Caco-2 (cell line): ENCODE measurements at regions not wholly inside any gene's neighbourhood (a gene's known extent, or its start where the extent isn't known, plus 50 kb on each side); places are given as distances from the start of the nearest gene placed in this dataset.
"Not testable (repeated sequence)": the region's sequence is repeated elsewhere in the genome, so short reads cannot be mapped to it uniquely, and the experiment has no call there.

Experiments used
- BruUV-seq: library from RNA; stranded (reverse); fragments of 400-500 nt; replicated peaks from 2 replicates; lab custom pipeline; 2021; lab: Mats Ljungman, UMichigan
- CTCF ChIA-PET: fragments of 300-600 bp; sonication (Branson Sonifier 250); formaldehyde crosslinking; loops from one replicate; lab custom pipeline; 2022; ENCODE audit warnings: antibody characterized with exemption; lab: Charles Lee
- POLR2A ChIA-PET: fragments of 300-600 bp; sonication (Branson Sonifier 250); formaldehyde crosslinking; loops from one replicate; lab custom pipeline; 2022; ENCODE audit warnings: antibody characterized with exemption; lab: Charles Lee
- DNase-seq, 2 experiments: peaks; one replicate each; pipeline versions ENCODE4 v3.0.0 to v3.0.0-alpha.2; 2020 to 2022
- H3K27me3 ChIP-seq: replicated peaks from 2 replicates; pipeline ENCODE4 v1.6.0; 2011; ENCODE audit warnings: low read length; ENCODE audit not compliant: control insufficient read depth, insufficient read depth
- H3K36me3 ChIP-seq: 2 replicates; pipeline ENCODE4 v1.5.1; 2011; ENCODE audit warnings: low read length; ENCODE audit not compliant: control insufficient read depth, insufficient read depth
- H3K4me1 ChIP-seq: fragments of 250-450 bp; sonication (Bioruptor Pico); 2 replicates; pipeline ENCODE4 v1.5.1; 2020; ENCODE audit warnings: mild to moderate bottlenecking
- H3K4me3 ChIP-seq: 2 replicates; pipeline ENCODE4 v1.5.1; 2011; ENCODE audit warnings: low read depth, mild to moderate bottlenecking, control low read depth, low read length
- H3K9me3 ChIP-seq: fragments of 250-450 bp; sonication (Bioruptor Pico); 2 replicates; pipeline ENCODE4 v1.5.1; 2020; ENCODE audit warnings: mild to moderate bottlenecking, moderate library complexity
- H3K27ac Mint-ChIP-seq: one replicate; pipeline ENCODE4 v1.8.0; 2022; ENCODE audit warnings: mixed read lengths; ENCODE audit not compliant: unreplicated experiment
- H3K27me3 Mint-ChIP-seq: one replicate; pipeline ENCODE4 v1.8.0; 2022; ENCODE audit warnings: mixed read lengths; ENCODE audit not compliant: insufficient read depth, unreplicated experiment
- H3K36me3 Mint-ChIP-seq: one replicate; pipeline ENCODE4 v1.8.0; 2022; ENCODE audit warnings: mild to moderate bottlenecking, mixed read lengths; ENCODE audit not compliant: insufficient read depth, unreplicated experiment
- H3K4me1 Mint-ChIP-seq: one replicate; pipeline ENCODE4 v1.8.0; 2022; ENCODE audit warnings: low read depth, mixed read lengths; ENCODE audit not compliant: unreplicated experiment
- H3K4me3 Mint-ChIP-seq: one replicate; pipeline ENCODE4 v1.8.0; 2022; ENCODE audit warnings: mild to moderate bottlenecking, moderate library complexity, mixed read lengths; ENCODE audit not compliant: unreplicated experiment
- H3K9me3 Mint-ChIP-seq: one replicate; pipeline ENCODE4 v1.8.0; 2022; ENCODE audit warnings: mixed read lengths; ENCODE audit not compliant: unreplicated experiment
- intact Hi-C: fragments of 100-400 bp; cut with micrococcal nuclease; formaldehyde crosslinking; loops from one replicate; pipeline ENCODE4 v1.10.0; 2022; ENCODE audit not compliant: unreplicated experiment
- TF ChIP-seq, protein P1 (sequence below), 2 experiments: fragments of 200-600 bp in 1 of 2; IDR thresholded peaks; 1 replicate in 1 of 2; 2 replicates in 1 of 2; pipeline versions ENCODE4 v1.5.1 to v1.8.0; 2011 to 2022; ENCODE audit warnings: antibody characterized with exemption in 1 of 2, control low read depth in 1 of 2, inconsistent platforms in 1 of 2, low read depth in 1 of 2, low read length in 1 of 2, mild to moderate bottlenecking in 1 of 2, moderate library complexity in 1 of 2; ENCODE audit not compliant: insufficient read depth in 1 of 2, severe bottlenecking in 1 of 2, unreplicated experiment in 1 of 2

GRCh38 chr21:29434081-29434480 is 135.4 kb downstream of the BACH1 start:
- H3K27me3 Mint-ChIP-seq: no peaks in the 10 kb centered on the region
- no peak overlapping the region for H3K4me3 ChIP-seq
- H3K36me3 ChIP-seq: no peaks in the 10 kb centered on the region; the same call in 1 of the 2 replicates
- H3K9me3 Mint-ChIP-seq: no peaks in the 10 kb centered on the region
- TF ChIP-seq, protein P1, sequence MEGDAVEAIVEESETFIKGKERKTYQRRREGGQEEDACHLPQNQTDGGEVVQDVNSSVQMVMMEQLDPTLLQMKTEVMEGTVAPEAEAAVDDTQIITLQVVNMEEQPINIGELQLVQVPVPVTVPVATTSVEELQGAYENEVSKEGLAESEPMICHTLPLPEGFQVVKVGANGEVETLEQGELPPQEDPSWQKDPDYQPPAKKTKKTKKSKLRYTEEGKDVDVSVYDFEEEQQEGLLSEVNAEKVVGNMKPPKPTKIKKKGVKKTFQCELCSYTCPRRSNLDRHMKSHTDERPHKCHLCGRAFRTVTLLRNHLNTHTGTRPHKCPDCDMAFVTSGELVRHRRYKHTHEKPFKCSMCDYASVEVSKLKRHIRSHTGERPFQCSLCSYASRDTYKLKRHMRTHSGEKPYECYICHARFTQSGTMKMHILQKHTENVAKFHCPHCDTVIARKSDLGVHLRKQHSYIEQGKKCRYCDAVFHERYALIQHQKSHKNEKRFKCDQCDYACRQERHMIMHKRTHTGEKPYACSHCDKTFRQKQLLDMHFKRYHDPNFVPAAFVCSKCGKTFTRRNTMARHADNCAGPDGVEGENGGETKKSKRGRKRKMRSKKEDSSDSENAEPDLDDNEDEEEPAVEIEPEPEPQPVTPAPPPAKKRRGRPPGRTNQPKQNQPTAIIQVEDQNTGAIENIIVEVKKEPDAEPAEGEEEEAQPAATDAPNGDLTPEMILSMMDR (IDR thresholded peaks at IDR 0.05; ENCODE audit: insufficient read depth in 1 of 2, low read depth in 1 of 2, low read length in 1 of 2, severe bottlenecking in 1 of 2, unreplicated experiment in 1 of 2): no peak
- intact Hi-C loops: no loop called here
- H3K4me1 Mint-ChIP-seq: peaks cover 31% of the 10 kb centered on the region
- no peaks in the 10 kb centered on the region for H3K27me3 ChIP-seq
- no peak for DNase-seq
- no peaks in the 10 kb centered on the region for H3K9me3 ChIP-seq
- ChIA-PET POLR2A (no interaction called here), CTCF (no interaction called here)
- H3K4me3 Mint-ChIP-seq: no peak overlapping the region
- peaks cover 21% of the 10 kb centered on the region; the same call in 1 of the 2 replicates for H3K4me1 ChIP-seq
- H3K27ac Mint-ChIP-seq: peak overlapping the region; percentile 29
- BruUV-seq: no TSS peak
- no peaks in the 10 kb centered on the region for H3K36me3 Mint-ChIP-seq

GRCh38 chr21:29434982-29435381 is 136.3 kb downstream of the BACH1 start:
- H3K4me3 ChIP-seq, H3K27me3 Mint-ChIP-seq, H3K4me3 Mint-ChIP-seq, H3K9me3 ChIP-seq, H3K36me3 Mint-ChIP-seq, POLR2A ChIA-PET, BruUV-seq, H3K9me3 Mint-ChIP-seq, CTCF ChIA-PET, H3K36me3 ChIP-seq, intact Hi-C loops, H3K27ac Mint-ChIP-seq, H3K27me3 ChIP-seq, DNase-seq: not testable (repeated sequence)
- peaks cover 27% of the 10 kb centered on the region for H3K4me1 Mint-ChIP-seq
- peaks cover 18% of the 10 kb centered on the region; the same call in 1 of the 2 replicates for H3K4me1 ChIP-seq

GRCh38 chr21:29436143-29436542 is 137.4 kb downstream of the BACH1 start:
- no peak overlapping the region for H3K4me3 Mint-ChIP-seq
- no peaks in the 10 kb centered on the region for H3K9me3 Mint-ChIP-seq
- POLR2A ChIA-PET: no interaction called here
- H3K27me3 Mint-ChIP-seq: no peaks in the 10 kb centered on the region
- Histone ChIP-seq H3K4me1 (peaks cover 6% of the 10 kb centered on the region; the same call in 1 of the 2 replicates), H3K9me3 (no peaks in the 10 kb centered on the region), H3K27me3 (no peaks in the 10 kb centered on the region), H3K36me3 (no peaks in the 10 kb centered on the region; the same call in 1 of the 2 replicates), H3K4me3 (no peak overlapping the region)
- peaks cover 23% of the 10 kb centered on the region for H3K4me1 Mint-ChIP-seq
- CTCF ChIA-PET: no interaction called here
- no TSS peak for BruUV-seq
- TF ChIP-seq, protein P1 (IDR thresholded peaks at IDR 0.05; ENCODE audit: insufficient read depth in 1 of 2, low read depth in 1 of 2, low read length in 1 of 2, severe bottlenecking in 1 of 2, unreplicated experiment in 1 of 2): no peak
- no peak overlapping the region for H3K27ac Mint-ChIP-seq
- no peak for DNase-seq
- intact Hi-C loops: no loop called here
- no peaks in the 10 kb centered on the region for H3K36me3 Mint-ChIP-seq

- H3K4me1 Mint-ChIP-seq: peaks cover 23% of the 10 kb centered on the region
- H3K9me3 ChIP-seq: no peaks in the 10 kb centered on the region
- no peaks in the 10 kb centered on the region for H3K27me3 ChIP-seq
These were observed 137.9 kb downstream of the BACH1 start for GRCh38 chr21:29436650-29437049.

More at GRCh38 chr21:29436650-29437049, 137.9 kb downstream of the BACH1 start:
- no peaks in the 10 kb centered on the region for H3K36me3 Mint-ChIP-seq
- H3K4me1 ChIP-seq: peaks cover 6% of the 10 kb centered on the region; the same call in 1 of the 2 replicates
- TF ChIP-seq, protein P1 (IDR thresholded peaks at IDR 0.05; ENCODE audit: insufficient read depth in 1 of 2, low read depth in 1 of 2, low read length in 1 of 2, severe bottlenecking in 1 of 2, unreplicated experiment in 1 of 2): no peak
- POLR2A ChIA-PET: no interaction called here
- no peak for DNase-seq
- CTCF ChIA-PET: no interaction called here
- BruUV-seq: no TSS peak
- H3K27me3 Mint-ChIP-seq: no peaks in the 10 kb centered on the region
- H3K9me3 Mint-ChIP-seq: no peaks in the 10 kb centered on the region
- H3K36me3 ChIP-seq: no peaks in the 10 kb centered on the region; the same call in 1 of the 2 replicates
- no peak overlapping the region for H3K27ac Mint-ChIP-seq
- H3K4me3 ChIP-seq: no peak overlapping the region
- H3K4me3 Mint-ChIP-seq: no peak overlapping the region
- intact Hi-C loops: no loop called here
